GM12878 (cell line): ENCODE measurements at regions not wholly inside any gene's neighbourhood (a gene's known extent, or its start where the extent isn't known, plus 50 kb on each side); places are given as distances from the start of the nearest gene placed in this dataset.

Experiments
- CEBPB ChIP-seq, 2 experiments: fragments of 150-350 bp in 1 of 2; IDR thresholded peaks; 2 replicates each; pipeline ENCODE4 v1.6.1; 2012 to 2014; ENCODE audit warnings: low read depth in 2 of 2, low read length in 2 of 2, borderline replicate concordance in 1 of 2, inconsistent platforms in 1 of 2
- CTCF ChIP-seq, 3 experiments: IDR thresholded peaks in 2 of 3; conservative IDR thresholded peaks in 1 of 3; 2 replicates each; pipeline ENCODE4 v1.5.1; 2011; ENCODE audit warnings: low read depth in 3 of 3, low read length in 3 of 3, mild to moderate bottlenecking in 3 of 3, control low read depth in 2 of 3, moderate library complexity in 2 of 3, inconsistent platforms in 1 of 3, mixed read lengths in 1 of 3; ENCODE audit not compliant: control insufficient read depth in 2 of 3, insufficient read depth in 1 of 3; ENCODE audit errors: extremely low read depth in 1 of 3
- EP300 ChIP-seq, 2 experiments: fragments of 150-350 bp in 1 of 2; IDR thresholded peaks; 2 replicates each; pipeline ENCODE4 v1.6.1; 2011 to 2012; ENCODE audit warnings: low read depth in 2 of 2, low read length in 2 of 2, borderline replicate concordance in 1 of 2, improper control_type of control experiment in 1 of 2, inconsistent platforms in 1 of 2; ENCODE audit not compliant: control insufficient read depth in 1 of 2
- HCFC1 ChIP-seq: fragments of 150-350 bp; IDR thresholded peaks from 2 replicates; pipeline ENCODE4 v1.6.1; 2014; ENCODE audit warnings: low read length
- JUNB ChIP-seq: IDR thresholded peaks from 2 replicates; pipeline ENCODE4 v1.6.1; 2016; ENCODE audit warnings: antibody characterized with exemption, mild to moderate bottlenecking
- JUND ChIP-seq: IDR thresholded peaks from 2 replicates; pipeline ENCODE4 v1.6.1; 2012; ENCODE audit warnings: low read depth, mild to moderate bottlenecking, low read length, improper control_type of control experiment, moderate library complexity
- MXI1 ChIP-seq: fragments of 150-350 bp; IDR thresholded peaks from 2 replicates; pipeline ENCODE4 v1.6.1; 2011; ENCODE audit warnings: low read depth, mild to moderate bottlenecking, inconsistent platforms, low read length, improper control_type of control experiment
- NR2C2 ChIP-seq: IDR thresholded peaks from 2 replicates; pipeline ENCODE4 v1.6.1; 2011; ENCODE audit warnings: borderline replicate concordance, low read depth; ENCODE audit not compliant: control insufficient read depth, insufficient read length
- PKNOX1 ChIP-seq: fragments of 450-650 bp; IDR thresholded peaks from 2 replicates; pipeline ENCODE4 v1.6.1; 2016; ENCODE audit warnings: mild to moderate bottlenecking
- POLR2A ChIP-seq: IDR thresholded peaks from 2 replicates; pipeline ENCODE4 v1.6.1; 2011; ENCODE audit warnings: low read depth, mild to moderate bottlenecking, low read length
- SMARCA5 ChIP-seq: fragments of 450-650 bp; IDR thresholded peaks from 2 replicates; pipeline ENCODE4 v1.6.1; 2017; ENCODE audit warnings: mild to moderate bottlenecking
- SP1 ChIP-seq: IDR thresholded peaks from one replicate; pipeline ENCODE4 v1.6.1; 2011; ENCODE audit warnings: low read depth, low read length
- TCF12 ChIP-seq: IDR thresholded peaks from 2 replicates; pipeline ENCODE4 v1.6.1; 2011; ENCODE audit warnings: low read depth, mild to moderate bottlenecking, low read length

GRCh38 chr3:177529071-177529550 is 331.8 kb upstream of the TBL1XR1 start:
- TF ChIP-seq POLR2A, result no peak
- no peak for TF ChIP-seq HCFC1
- TF ChIP-seq NR2C2, result no peak
- no peak for TF ChIP-seq TCF12
- no peak for TF ChIP-seq CEBPB (IDR thresholded peaks at IDR 0.05; ENCODE audit: borderline replicate concordance in 1 of 2, low read depth in 2 of 2, low read length in 2 of 2)
- no peak for TF ChIP-seq CTCF (IDR thresholded peaks at IDR 0.05 in 2 of 3, conservative IDR thresholded peaks at IDR 0.05 in 1 of 3; ENCODE audit: control insufficient read depth in 2 of 3, extremely low read depth in 1 of 3, insufficient read depth in 1 of 3, low read depth in 3 of 3, low read length in 3 of 3)
- no peak for TF ChIP-seq MXI1
- no peak for TF ChIP-seq EP300 (IDR thresholded peaks at IDR 0.05; ENCODE audit: borderline replicate concordance in 1 of 2, control insufficient read depth in 1 of 2, low read depth in 2 of 2, low read length in 2 of 2)
- TF ChIP-seq SMARCA5, result no peak
- TF ChIP-seq PKNOX1, result 0 out of 2 replicates have a peak, but pooled peaks have one; percentile 18
- no peak for TF ChIP-seq JUND
- no peak for TF ChIP-seq SP1
- TF ChIP-seq JUNB, result no peak
